ENCODE measurements at regions not wholly inside any gene's neighbourhood (a gene's known extent, or its start where the extent isn't known, plus 50 kb on each side); places are given as distances from the start of the nearest gene placed in this dataset.

GRCh38 chr6:119590066-119590465 lies 240.5 kb upstream of the MAN1A1 start:
- H3K27ac ChIP-seq: no peak overlapping the region
- no peak overlapping the region for H3K4me3 ChIP-seq
- H3K9me3 ChIP-seq: no peaks in the 10 kb centered on the region
- H3K4me1 ChIP-seq: no peaks in the 10 kb centered on the region
- no peaks in the 10 kb centered on the region for H3K27me3 ChIP-seq
- WGBS, 2 donors: 88 to 91% methylated on average over 2 of the region's 2 CpGs
- DNase-seq: no peak
- TF ChIP-seq EP300 (IDR thresholded peaks at IDR 0.05) (no peak), POLR2A (IDR thresholded peaks at IDR 0.05) (no peak), CTCF (IDR thresholded peaks at IDR 0.05) (no peak), POLR2AphosphoS5 (IDR thresholded peaks at IDR 0.05) (no peak)
- intact Hi-C loops (cut with DNase I): no loop called here
- H3K36me3 ChIP-seq: no peaks in the 10 kb centered on the region

- no peak overlapping the region for H3K27ac ChIP-seq
- no peak overlapping the region for H3K4me3 ChIP-seq
- intact Hi-C loops (cut with DNase I): no loop called here
- no peak for TF ChIP-seq CTCF (IDR thresholded peaks at IDR 0.05)
- TF ChIP-seq POLR2AphosphoS5 (IDR thresholded peaks at IDR 0.05): no peak
- TF ChIP-seq POLR2A (IDR thresholded peaks at IDR 0.05): no peak
- TF ChIP-seq EP300 (IDR thresholded peaks at IDR 0.05): no peak
- no peak for DNase-seq
- H3K27me3 ChIP-seq: no peaks in the 10 kb centered on the region
- 85 to 91% methylated on average over 3 of the region's 3 CpGs for WGBS, 2 donors
- H3K4me1 ChIP-seq: no peaks in the 10 kb centered on the region
- no peaks in the 10 kb centered on the region for H3K9me3 ChIP-seq
- no peaks in the 10 kb centered on the region for H3K36me3 ChIP-seq
Observed at GRCh38 chr6:119587537-119587936, 238.0 kb upstream of the MAN1A1 start.

- TF ChIP-seq POLR2AphosphoS5 (IDR thresholded peaks at IDR 0.05): no peak
- TF ChIP-seq POLR2A (IDR thresholded peaks at IDR 0.05): no peak
- no peak for TF ChIP-seq CTCF (IDR thresholded peaks at IDR 0.05)
- TF ChIP-seq EP300 (IDR thresholded peaks at IDR 0.05): no peak
- H3K4me1 ChIP-seq: no peaks in the 10 kb centered on the region
- no peak for DNase-seq
- intact Hi-C loops (cut with DNase I): no loop called here
- H3K4me3 ChIP-seq: no peak overlapping the region
- WGBS, 2 donors: 57 to 68% methylated on average over 3 of the region's 3 CpGs
- no peaks in the 10 kb centered on the region for H3K36me3 ChIP-seq
- H3K27ac ChIP-seq: no peak overlapping the region
- no peaks in the 10 kb centered on the region for H3K9me3 ChIP-seq
- no peaks in the 10 kb centered on the region for H3K27me3 ChIP-seq
Observed at GRCh38 chr6:119586250-119586882, 236.8 kb upstream of the MAN1A1 start.

- no peaks in the 10 kb centered on the region for H3K36me3 ChIP-seq
- H3K27me3 ChIP-seq: no peaks in the 10 kb centered on the region
- no peak overlapping the region for H3K4me3 ChIP-seq
- intact Hi-C loops (cut with DNase I): no loop called here
- H3K27ac ChIP-seq: no peak overlapping the region
- no peaks in the 10 kb centered on the region for H3K4me1 ChIP-seq
- no peaks in the 10 kb centered on the region for H3K9me3 ChIP-seq
- DNase-seq: no peak
- TF ChIP-seq EP300 (IDR thresholded peaks at IDR 0.05) (no peak), POLR2AphosphoS5 (IDR thresholded peaks at IDR 0.05) (no peak), CTCF (IDR thresholded peaks at IDR 0.05) (no peak), POLR2A (IDR thresholded peaks at IDR 0.05) (no peak)
Observed at GRCh38 chr6:119584088-119584487, 234.5 kb upstream of the MAN1A1 start.

GRCh38 chr6:119581220-119581619 lies 231.7 kb upstream of the MAN1A1 start:
- intact Hi-C loops (cut with DNase I): no loop called here
- no peaks in the 10 kb centered on the region for H3K4me1 ChIP-seq
- H3K27ac ChIP-seq: no peak overlapping the region
- no peaks in the 10 kb centered on the region for H3K27me3 ChIP-seq
- DNase-seq: no peak
- WGBS, 2 donors: 93 to 95% methylated on average over 3 of the region's 3 CpGs
- no peak overlapping the region for H3K4me3 ChIP-seq
- TF ChIP-seq EP300 (IDR thresholded peaks at IDR 0.05): no peak
- no peak for TF ChIP-seq POLR2AphosphoS5 (IDR thresholded peaks at IDR 0.05)
- TF ChIP-seq CTCF (IDR thresholded peaks at IDR 0.05): no peak
- TF ChIP-seq POLR2A (IDR thresholded peaks at IDR 0.05): no peak
- no peaks in the 10 kb centered on the region for H3K36me3 ChIP-seq
- H3K9me3 ChIP-seq: peaks cover 0 to 7% (median 0%) of the 10 kb centered on the region in 4 donors

Measured in sigmoid colon (tissue), 6 donors.